Subcutaneous abdominal adipose tissue (tissue), 5 donors: ENCODE measurements at regions not wholly inside any gene's neighbourhood (a gene's known extent, or its start where the extent isn't known, plus 50 kb on each side); places are given as distances from the start of the nearest gene placed in this dataset.
"Not testable (repeated sequence)": the region's sequence is repeated elsewhere in the genome, so short reads cannot be mapped to it uniquely, and the experiment has no call there.

ENCODE experiments used
- H3K27ac ChIP-seq: one replicate; pipeline ENCODE4 v1.7.0; 2013; ENCODE audit warnings: low read depth, mild to moderate bottlenecking, inconsistent platforms, low read length, moderate library complexity
- H3K27me3 ChIP-seq, 5 donors: one replicate each; pipeline ENCODE4 v1.7.0; 2013; ENCODE audit warnings: low read length in 5 of 5, inconsistent platforms in 1 of 5; ENCODE audit not compliant: control insufficient read depth in 5 of 5, insufficient read depth in 4 of 5
- H3K36me3 ChIP-seq, 5 donors: one replicate each; pipeline ENCODE4 v1.7.0; 2013; ENCODE audit warnings: low read length in 5 of 5; ENCODE audit not compliant: control insufficient read depth in 5 of 5, insufficient read depth in 5 of 5
- H3K4me1 ChIP-seq, 5 donors: one replicate each; pipeline ENCODE4 v1.7.0; 2013; ENCODE audit warnings: low read length in 5 of 5, mild to moderate bottlenecking in 3 of 5, moderate library complexity in 1 of 5; ENCODE audit not compliant: control insufficient read depth in 5 of 5, insufficient read depth in 5 of 5
- H3K4me3 ChIP-seq, 5 donors: one replicate each; pipeline ENCODE4 v1.7.0; 2013; ENCODE audit warnings: low read length in 5 of 5, low read depth in 1 of 5
- H3K9ac ChIP-seq, 5 donors: one replicate each; pipeline ENCODE4 v1.7.0; 2013; ENCODE audit warnings: low read length in 5 of 5, mild to moderate bottlenecking in 4 of 5, moderate library complexity in 3 of 5
- H3K9me3 ChIP-seq, 5 donors: one replicate each; pipeline ENCODE4 v1.7.0; 2013; ENCODE audit warnings: low read length in 5 of 5; ENCODE audit not compliant: control insufficient read depth in 5 of 5
- donor health status: healthy.
- donor health status: healthy.
- donor health status: healthy.
- donor health status: healthy.
- donor health status: healthy.

- Histone ChIP-seq H3K4me3 (no peak overlapping the region), H3K9ac (no peak overlapping the region), H3K27ac (no peak overlapping the region), H3K9me3 (peaks cover 0 to 2% (median 0%) of the 10 kb centered on the region in 5 donors), H3K4me1 (no peaks in the 10 kb centered on the region), H3K27me3 (no peaks in the 10 kb centered on the region), H3K36me3 (no peaks in the 10 kb centered on the region)
Observed at GRCh38 chr16:26413780-26414179, 652.9 kb upstream of the C16orf82 start.

- not testable (repeated sequence) for H3K9me3 ChIP-seq, H3K27me3 ChIP-seq, H3K27ac ChIP-seq, H3K4me3 ChIP-seq, H3K36me3 ChIP-seq, H3K4me1 ChIP-seq, H3K9ac ChIP-seq
Observed at GRCh38 chr16:26419458-26419857, 647.3 kb upstream of the C16orf82 start.

- H3K27me3 ChIP-seq, result no peaks in the 10 kb centered on the region
- H3K4me3 ChIP-seq, result no peak overlapping the region
- no peak overlapping the region for H3K27ac ChIP-seq
Observed at GRCh38 chr16:26430618-26431017, 636.1 kb upstream of the C16orf82 start.

GRCh38 chr16:26433807-26434206, 632.9 kb upstream of the C16orf82 start:
- no peak overlapping the region for H3K9ac ChIP-seq
- no peak overlapping the region for H3K27ac ChIP-seq
- H3K36me3 ChIP-seq, result no peaks in the 10 kb centered on the region
- H3K27me3 ChIP-seq, result no peaks in the 10 kb centered on the region
- H3K9me3 ChIP-seq, result peaks cover 0 to 8% (median 3%) of the 10 kb centered on the region in 5 donors
- H3K4me3 ChIP-seq, result no peak overlapping the region
- no peaks in the 10 kb centered on the region for H3K4me1 ChIP-seq

More at GRCh38 chr16:26430618-26431017, 636.1 kb upstream of the C16orf82 start:
- Histone ChIP-seq H3K9ac (no peak overlapping the region), H3K4me1 (no peaks in the 10 kb centered on the region), H3K36me3 (no peaks in the 10 kb centered on the region), H3K9me3 (peaks cover 0 to 8% (median 0%) of the 10 kb centered on the region in 5 donors)

- H3K27ac ChIP-seq, result no peak overlapping the region
- H3K27me3 ChIP-seq, result no peaks in the 10 kb centered on the region
- H3K4me1 ChIP-seq, result no peaks in the 10 kb centered on the region
- H3K4me3 ChIP-seq, result no peak overlapping the region
- peaks cover 0 to 4% (median 0%) of the 10 kb centered on the region in 5 donors for H3K9me3 ChIP-seq
- no peaks in the 10 kb centered on the region for H3K36me3 ChIP-seq
- no peak overlapping the region for H3K9ac ChIP-seq
Observed at GRCh38 chr16:26441178-26441577, 625.5 kb upstream of the C16orf82 start.

GRCh38 chr16:26442321-26442720, 624.4 kb upstream of the C16orf82 start:
- H3K27me3 ChIP-seq, result no peaks in the 10 kb centered on the region
- no peak overlapping the region for H3K4me3 ChIP-seq
- H3K9me3 ChIP-seq, result peaks cover 0 to 4% (median 0%) of the 10 kb centered on the region in 5 donors
- H3K36me3 ChIP-seq, result no peaks in the 10 kb centered on the region
- no peak overlapping the region for H3K27ac ChIP-seq
- H3K4me1 ChIP-seq, result no peaks in the 10 kb centered on the region
- no peak overlapping the region for H3K9ac ChIP-seq

GRCh38 chr16:26447570-26447969, 619.2 kb upstream of the C16orf82 start:
- Histone ChIP-seq H3K27ac (no peak overlapping the region), H3K36me3 (no peaks in the 10 kb centered on the region), H3K27me3 (no peaks in the 10 kb centered on the region), H3K9ac (no peak overlapping the region), H3K4me1 (no peaks in the 10 kb centered on the region), H3K9me3 (peaks cover 0 to 6% (median 0%) of the 10 kb centered on the region in 5 donors), H3K4me3 (no peak overlapping the region)

- H3K36me3 ChIP-seq, result no peaks in the 10 kb centered on the region
- H3K27me3 ChIP-seq, result no peaks in the 10 kb centered on the region
- peaks cover 0 to 3% (median 0%) of the 10 kb centered on the region in 5 donors for H3K9me3 ChIP-seq
- H3K9ac ChIP-seq, result no peak overlapping the region
- H3K4me3 ChIP-seq, result no peak overlapping the region
- H3K27ac ChIP-seq, result no peak overlapping the region
- no peaks in the 10 kb centered on the region for H3K4me1 ChIP-seq
Observed at GRCh38 chr16:26453215-26453614, 613.5 kb upstream of the C16orf82 start.

GRCh38 chr16:26454102-26454501, 612.6 kb upstream of the C16orf82 start:
- Histone ChIP-seq H3K9me3 (peaks cover 0 to 3% (median 0%) of the 10 kb centered on the region in 5 donors), H3K4me3 (no peak overlapping the region)

GRCh38 chr16:26456074-26456473, 610.7 kb upstream of the C16orf82 start:
- peaks cover 0 to 3% (median 0%) of the 10 kb centered on the region in 5 donors for H3K9me3 ChIP-seq
- no peaks in the 10 kb centered on the region for H3K4me1 ChIP-seq
- H3K9ac ChIP-seq, result no peak overlapping the region
- H3K27ac ChIP-seq, result no peak overlapping the region
- H3K36me3 ChIP-seq, result no peaks in the 10 kb centered on the region
- no peak overlapping the region for H3K4me3 ChIP-seq
- no peaks in the 10 kb centered on the region for H3K27me3 ChIP-seq

More at GRCh38 chr16:26454102-26454501, 612.6 kb upstream of the C16orf82 start:
- no peaks in the 10 kb centered on the region for H3K27me3 ChIP-seq
- no peaks in the 10 kb centered on the region for H3K36me3 ChIP-seq
- H3K27ac ChIP-seq, result no peak overlapping the region
- no peaks in the 10 kb centered on the region for H3K4me1 ChIP-seq
- H3K9ac ChIP-seq, result no peak overlapping the region

- H3K27me3 ChIP-seq, result no peaks in the 10 kb centered on the region
- H3K9me3 ChIP-seq, result peaks cover 0 to 3% (median 0%) of the 10 kb centered on the region in 5 donors
- H3K9ac ChIP-seq, result no peak overlapping the region
- H3K36me3 ChIP-seq, result no peaks in the 10 kb centered on the region
- no peak overlapping the region for H3K4me3 ChIP-seq
- no peaks in the 10 kb centered on the region for H3K4me1 ChIP-seq
- H3K27ac ChIP-seq, result no peak overlapping the region
Observed at GRCh38 chr16:26457095-26457494, 609.6 kb upstream of the C16orf82 start.
